ENCODE measurements at regions not wholly inside any gene's neighbourhood (a gene's known extent, or its start where the extent isn't known, plus 50 kb on each side); places are given as distances from the start of the nearest gene placed in this dataset.

DNA sequence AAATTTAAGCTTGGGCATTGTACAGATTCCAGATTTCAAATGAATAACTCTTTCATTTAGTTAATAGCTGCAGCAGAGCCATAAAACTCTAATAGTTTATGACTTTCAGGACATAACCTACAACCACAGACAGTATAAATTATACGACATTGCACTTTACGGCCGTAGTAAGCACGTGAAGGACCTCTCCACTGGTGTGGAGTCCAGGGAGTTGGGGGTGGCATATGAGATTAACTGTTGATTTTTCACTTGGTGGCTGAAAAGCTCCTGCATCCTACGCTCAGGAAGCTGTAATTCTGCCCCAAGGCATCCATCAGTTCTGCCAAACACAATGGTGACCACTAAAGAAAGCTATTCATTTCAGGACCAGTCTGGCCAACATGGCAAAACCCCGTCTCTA lies 376.2 kb downstream of the SOX11 start:
- DNase-seq (ENCODE audit: low read depth): no peak

DNA sequence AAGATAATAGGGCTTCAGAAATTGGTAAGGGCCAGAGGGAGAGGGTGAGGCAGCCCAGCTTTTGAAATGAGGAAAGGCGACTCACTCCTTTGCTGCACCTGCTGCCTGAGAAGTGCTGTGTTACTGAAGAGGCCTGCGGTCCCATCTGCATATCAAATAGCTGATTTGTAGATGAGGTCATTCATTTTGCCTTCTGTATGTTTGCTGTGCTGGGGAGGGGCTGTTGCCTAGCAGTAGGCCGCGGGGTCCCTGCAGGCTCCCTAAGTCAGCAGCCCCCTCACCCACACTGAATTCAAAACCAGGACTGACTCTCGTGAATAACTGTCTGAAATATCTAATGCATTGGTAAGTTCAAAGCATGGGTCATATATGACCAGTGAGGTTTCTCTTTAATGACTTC lies 377.2 kb downstream of the SOX11 start:
- no peak for DNase-seq (ENCODE audit: low read depth)

DNA sequence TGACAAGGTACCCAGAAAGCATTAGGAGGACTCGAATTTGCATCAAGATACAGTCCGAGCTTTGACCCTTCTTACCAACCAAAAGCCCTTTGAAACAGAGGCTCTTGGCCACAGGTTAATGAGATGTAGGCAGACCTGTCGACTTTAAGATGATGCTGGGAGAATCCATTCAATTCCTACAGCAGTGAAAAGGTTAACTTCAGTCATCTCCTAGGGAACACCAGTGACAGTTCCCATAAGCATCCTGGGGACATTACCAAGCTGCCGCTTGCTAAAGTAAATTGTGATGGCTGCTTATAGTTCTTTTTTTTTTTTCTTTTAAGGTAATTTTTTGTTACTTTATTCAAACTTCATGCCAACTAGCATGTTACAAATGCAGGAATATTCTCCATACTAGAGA lies 379.3 kb downstream of the SOX11 start:
- DNase-seq (ENCODE audit: low read depth): no peak

DNA sequence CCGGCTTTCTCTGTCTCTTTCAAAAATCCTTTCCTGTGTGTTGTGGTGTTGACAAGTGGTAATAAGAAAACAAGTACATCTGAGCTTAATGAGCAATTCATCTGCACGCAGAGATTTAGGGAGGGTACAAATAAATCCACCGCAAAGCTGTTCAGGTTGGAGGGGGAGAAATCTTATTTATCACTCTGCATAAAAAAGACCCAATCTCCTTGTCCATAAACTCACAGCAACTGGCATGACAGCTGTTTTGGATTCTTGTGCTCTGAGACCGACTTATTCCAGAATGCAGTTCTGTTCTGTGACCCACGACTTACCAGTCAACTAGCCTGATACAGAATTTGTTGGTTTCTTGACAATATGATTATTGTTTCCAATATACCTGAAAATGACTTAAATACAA lies 380.1 kb downstream of the SOX11 start:
- no peak for DNase-seq (ENCODE audit: low read depth)

DNA sequence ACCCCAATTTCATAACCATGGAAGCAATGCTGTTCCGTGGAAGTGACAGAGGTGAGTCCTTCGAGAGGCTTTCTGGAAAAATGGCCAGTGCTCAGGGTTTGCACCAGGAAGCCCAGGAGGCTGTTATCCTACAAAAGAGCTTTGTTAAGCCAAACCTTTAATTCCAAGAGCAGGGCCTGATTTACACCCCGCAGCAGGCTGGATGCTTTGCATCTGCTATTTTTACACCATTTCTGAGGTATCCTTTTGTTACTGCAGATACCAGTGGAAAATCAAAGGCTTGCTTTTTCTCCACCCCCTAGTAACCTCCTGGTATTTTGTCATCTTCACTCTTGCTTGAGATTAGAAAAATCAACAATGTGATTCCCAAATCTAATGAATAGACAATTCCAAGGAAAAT lies 380.6 kb downstream of the SOX11 start:
- DNase-seq (ENCODE audit: low read depth): no peak

DNA sequence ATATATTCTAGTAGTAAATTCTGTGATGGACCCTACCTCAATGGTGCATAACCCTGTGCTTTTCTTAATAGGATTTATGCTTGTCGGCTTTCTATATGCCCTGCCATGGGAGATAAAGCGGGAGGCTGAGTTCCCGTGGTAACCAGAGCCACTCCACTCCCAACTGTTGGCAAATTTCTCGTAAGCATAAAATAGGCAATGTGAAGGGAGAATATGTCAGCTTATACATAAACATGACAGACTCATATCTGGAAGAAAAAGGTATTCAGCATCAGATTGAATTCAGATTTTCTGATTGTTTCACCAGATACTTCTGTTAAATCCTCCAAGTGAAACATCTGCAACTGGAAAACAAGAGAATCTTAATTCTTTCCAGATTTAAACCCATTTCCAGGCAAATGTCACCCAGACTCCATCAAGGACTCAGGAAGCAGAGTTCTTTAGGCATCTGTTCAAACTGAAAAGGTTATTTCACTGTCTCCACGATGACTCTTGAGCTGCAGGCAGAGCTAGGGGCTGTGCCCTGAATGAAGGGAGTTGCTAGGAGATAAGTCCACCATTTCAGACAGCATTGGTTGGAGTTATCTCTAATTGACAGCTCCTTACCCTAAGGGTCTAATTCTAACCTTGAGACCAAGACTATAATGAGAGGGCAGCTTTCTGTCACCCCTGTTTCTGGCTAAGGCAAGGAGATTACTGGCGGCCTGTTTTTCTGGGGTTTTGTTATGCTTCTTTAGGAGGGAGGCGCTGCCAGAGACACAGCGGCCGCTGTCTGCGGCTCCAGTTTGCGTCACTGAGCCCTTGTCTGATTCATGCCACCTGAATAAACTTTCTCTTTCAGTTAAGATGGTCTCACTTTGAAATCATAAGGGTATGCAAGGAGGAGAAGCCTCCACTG lies 381.3 kb downstream of the SOX11 start:
- no peak for DNase-seq (ENCODE audit: low read depth)

DNA sequence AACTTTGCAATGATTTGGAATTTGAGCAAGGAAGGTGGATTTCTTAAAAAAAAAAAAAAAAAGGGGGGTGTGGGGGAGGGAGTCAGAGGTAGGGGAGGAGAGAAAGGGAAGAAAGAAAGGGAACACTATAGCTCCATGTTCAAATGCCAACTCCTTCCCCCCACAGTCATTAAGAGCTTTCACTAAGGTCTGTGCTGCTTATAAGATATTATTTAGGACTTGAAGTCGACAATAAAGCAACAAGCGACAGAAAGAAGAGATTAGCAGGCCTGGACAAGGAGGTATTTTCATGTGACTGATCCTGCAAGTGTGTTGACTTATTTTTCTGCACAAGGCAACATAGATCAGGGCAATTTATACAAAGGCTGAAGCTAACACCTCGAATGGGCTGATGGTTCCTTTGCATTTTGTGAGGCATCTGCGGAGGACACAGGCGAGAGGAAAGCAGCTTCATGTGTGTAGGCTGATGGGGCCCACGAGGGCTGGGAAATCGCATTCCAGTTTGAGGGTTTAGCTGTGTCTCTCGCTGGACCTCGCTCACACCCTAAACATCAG lies 382.0 kb downstream of the SOX11 start:
- DNase-seq (ENCODE audit: low read depth): no peak

DNA sequence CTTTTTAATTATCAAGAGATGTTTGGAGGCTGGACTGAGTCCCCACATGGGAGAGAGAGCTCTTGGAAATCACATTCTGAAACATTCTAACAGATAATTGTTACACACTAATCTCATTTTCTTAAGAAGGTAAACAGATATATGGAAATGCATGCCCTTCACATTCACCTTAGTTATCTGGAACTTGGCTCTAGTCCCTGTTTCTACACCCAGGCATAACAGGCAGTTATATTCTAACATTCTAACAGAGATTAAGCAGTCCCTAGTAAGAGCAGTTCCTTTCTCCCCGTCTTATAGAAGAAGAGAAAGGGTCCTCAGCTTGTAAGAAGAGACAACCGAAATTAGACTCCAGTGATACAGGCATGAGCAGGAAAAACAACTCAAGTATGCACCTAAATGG lies 385.4 kb downstream of the SOX11 start:
- no peak for DNase-seq (ENCODE audit: low read depth)

DNA sequence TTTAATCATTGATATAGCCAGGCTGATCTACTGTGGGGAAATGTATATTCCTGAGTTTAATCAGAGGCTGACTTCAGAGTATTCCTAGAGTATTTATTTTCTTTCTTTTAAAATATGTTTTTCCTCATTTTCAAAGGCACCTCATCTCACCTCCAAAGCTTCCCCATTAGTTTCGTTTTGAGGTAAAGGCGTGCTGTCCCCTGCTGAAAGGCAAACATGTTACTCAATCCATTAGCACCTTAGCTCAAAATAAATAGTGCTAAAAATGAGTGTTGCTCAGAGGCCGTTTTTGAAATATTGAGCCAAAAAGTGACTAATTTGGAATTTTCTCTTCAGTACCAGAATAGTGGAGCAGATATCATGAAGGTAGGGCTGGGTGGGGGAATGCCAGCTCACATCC lies 386.2 kb downstream of the SOX11 start:
- no peak for DNase-seq (ENCODE audit: low read depth)

DNA sequence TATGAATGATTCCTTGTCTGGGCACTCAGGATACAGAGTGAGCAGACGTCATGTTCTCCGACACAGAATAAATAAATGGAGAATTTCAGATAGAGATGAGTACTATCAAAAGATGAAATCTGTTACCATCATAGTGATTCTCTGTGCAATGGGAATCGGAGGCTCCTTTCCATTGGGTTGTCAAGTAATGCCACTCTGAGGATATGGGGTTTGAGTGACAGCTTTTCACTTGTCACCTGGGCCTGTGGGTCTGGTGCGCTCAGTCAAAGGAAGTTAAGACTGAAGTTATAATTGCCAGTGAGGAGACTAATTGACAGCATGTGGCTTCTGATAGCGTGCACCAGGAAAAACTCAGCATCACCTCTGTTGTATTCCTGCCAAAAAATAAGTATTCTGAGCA lies 387.2 kb downstream of the SOX11 start:
- no peak for DNase-seq (ENCODE audit: low read depth)

DNA sequence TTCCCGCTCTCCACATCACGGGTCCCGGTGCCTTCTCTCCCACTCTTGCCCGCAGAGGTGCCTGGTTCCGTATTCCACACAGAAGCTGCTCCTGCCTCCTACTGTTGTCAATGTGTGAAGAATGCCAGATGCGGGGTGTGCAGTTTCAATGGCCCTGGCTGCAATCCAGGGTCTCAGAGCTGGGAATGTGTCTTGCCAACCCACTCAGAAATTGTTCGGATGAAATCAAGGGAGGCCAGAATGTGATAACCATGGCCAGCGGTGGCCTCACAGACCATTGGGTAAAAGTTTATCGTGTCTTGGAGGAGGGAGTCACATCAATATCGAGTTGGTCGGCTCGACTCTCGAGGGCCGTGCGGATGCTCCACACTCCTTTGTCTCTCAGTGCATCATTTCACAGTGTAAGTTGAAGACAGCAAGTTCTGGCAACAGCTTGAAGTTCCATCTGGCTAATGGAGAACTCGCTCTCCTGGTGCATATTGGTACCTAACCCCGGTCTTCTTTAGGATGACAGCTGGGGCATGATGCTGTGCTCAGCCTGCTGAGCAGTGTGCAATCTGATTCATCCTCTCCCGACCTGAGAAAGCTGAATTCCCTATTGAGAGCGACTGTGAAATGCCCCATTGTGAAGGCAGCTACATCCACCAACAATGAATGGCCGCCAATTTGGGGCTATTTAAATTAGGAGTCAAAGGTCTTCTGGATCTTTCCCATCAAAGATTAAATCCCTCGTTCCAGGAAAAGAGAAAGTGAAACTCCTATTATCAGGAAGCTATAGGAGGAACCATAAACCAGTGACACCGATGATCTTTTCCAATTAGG lies 389.0 kb downstream of the SOX11 start:
- no peak for DNase-seq (ENCODE audit: low read depth)

DNA sequence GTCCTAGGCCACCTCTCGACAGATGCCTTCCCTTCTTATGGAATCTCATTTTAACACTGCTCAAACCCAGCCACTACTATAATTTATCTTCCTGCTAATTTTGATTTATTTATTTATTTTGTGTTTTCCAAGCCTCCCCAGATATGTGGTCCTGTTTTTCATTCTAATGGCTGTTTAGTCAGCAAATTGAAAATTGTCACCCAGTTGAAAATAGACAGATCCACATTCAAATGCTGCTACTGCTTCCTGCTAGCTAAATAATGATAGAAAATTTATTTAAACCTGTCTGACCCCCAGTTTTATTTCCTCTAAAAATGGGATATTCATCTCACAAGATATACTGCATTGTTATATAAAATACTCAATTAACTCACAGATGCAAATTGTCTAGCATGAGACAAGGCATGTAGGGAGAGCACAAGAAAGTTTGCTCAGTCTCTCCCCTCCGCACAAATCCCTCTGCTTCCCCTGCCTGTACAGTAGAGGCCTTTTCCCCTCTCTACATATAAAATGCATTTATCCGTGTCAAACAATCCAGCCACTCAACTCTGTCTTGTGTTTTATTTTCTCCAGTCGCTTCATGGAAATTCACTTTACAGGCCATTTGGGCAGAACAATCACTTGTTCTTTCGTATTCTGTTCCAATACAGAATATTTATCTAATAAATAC lies 389.9 kb downstream of the SOX11 start:
- DNase-seq (ENCODE audit: low read depth): no peak

DNA sequence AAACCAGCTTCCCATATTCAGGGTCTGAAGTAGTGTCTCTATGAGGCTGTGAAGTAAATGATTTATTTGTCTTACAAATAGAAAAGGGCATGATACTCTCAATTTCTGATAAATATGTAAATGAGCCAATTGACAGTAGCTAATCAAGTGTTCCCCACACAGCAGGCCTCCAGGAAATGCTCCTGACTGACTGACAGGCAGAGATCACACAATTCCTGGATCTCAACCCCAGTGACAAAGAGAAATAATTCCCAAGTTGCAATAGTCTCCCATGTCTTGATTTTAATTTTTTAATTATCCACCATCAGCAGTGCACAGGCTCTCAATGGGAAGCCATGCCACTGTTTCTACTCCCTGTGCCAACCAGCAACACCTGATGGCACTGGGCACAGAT lies 390.4 kb downstream of the SOX11 start:
- no peak for DNase-seq (ENCODE audit: low read depth)

DNA sequence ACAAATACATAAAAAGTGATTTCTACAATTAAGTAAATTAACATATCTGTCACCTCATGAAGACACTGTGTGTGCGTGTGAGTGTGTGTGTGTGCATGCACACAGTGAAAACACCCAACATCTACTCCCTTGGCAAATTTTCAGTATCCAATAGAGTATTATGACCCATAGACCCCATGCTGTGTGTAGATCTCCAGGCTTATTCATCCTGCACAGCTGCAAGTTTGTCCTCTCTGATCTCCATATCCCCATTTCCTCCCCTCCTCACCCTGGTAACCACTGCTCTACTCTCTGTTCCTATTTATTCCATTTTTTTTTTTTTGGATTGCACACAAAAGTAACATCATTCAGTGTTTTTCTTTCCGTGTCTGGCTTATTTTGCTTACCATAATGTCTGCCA lies 391.0 kb downstream of the SOX11 start:
- DNase-seq (ENCODE audit: low read depth): no peak

DNA sequence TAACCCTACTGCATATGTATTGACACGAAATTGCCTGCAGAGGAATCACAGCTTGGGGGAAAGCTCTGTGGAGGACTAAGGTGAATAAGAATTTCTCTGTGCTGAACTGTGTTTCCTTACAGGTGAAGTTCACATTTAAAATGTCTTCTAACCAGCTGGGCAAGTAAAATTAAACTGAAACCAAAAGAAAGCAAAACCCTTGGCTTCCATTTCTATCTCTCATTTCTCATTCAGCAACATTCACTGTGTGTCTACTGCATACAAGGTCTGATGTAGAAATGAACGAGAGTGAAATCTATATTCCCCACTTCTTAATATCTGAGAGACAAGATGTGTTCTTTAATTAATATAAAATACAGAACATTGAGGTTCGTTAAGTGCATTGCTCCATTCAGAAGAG lies 397.3 kb downstream of the SOX11 start:
- no peak for DNase-seq (ENCODE audit: low read depth)

DNA sequence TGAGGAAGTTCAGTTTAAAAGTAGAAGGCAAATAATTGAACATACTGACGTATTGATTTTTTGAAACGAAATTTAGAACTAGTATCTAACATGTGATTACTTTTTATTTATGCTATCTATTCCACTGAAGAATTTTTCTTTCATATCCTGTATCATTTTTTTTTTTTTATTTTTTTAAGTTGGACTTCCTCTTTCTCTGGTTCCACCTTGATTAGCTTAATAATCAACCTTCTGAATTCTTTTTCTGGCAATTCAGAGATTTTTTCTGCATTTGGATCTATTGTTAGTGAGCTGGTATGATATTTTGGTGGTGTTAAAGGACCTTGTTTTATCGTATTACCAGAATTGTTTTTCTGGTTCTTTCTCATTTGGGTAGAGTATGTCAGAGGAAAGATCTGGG lies 411.2 kb downstream of the SOX11 start:
- no peak for DNase-seq (ENCODE audit: low read depth)

DNA sequence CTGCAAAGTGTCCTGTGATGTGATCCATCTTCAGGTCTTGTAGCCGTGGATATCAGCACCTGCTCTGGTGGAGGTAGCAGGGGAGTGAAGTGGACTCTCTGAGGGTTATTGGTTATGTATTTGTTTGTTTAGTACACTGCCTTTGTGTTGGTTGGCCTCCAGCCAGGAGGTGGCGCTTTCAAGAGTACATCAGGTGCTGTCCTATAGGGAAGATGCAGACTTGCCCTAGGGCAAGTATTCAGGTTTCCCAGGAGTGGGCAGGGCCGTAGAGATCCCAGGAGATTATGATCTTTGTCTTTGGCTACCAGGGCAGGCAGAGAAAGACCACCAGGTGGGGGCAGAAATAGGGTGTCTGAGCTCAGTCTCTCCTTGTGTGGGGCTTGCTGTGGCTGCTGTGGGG lies 411.8 kb downstream of the SOX11 start:
- DNase-seq (ENCODE audit: low read depth): no peak

DNA sequence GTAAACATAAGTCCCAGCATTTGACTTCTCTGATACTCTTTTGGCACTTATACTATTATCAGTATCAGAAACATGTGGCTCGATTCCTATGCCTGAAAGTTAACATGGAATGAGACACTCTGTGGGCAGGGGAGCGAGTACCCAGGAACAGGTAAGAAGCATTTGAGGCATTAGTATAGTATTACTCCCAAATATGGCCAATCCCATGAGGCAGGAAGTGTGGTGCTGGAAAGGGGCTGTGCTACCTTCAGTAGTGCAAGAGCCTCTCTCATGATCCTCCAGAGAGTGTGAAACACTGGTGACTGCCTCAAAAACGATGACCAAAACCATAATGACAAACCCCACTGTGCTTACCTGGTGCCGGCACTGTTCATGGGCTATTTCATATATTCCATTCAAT lies 415.1 kb downstream of the SOX11 start:
- DNase-seq (ENCODE audit: low read depth): no peak

DNA sequence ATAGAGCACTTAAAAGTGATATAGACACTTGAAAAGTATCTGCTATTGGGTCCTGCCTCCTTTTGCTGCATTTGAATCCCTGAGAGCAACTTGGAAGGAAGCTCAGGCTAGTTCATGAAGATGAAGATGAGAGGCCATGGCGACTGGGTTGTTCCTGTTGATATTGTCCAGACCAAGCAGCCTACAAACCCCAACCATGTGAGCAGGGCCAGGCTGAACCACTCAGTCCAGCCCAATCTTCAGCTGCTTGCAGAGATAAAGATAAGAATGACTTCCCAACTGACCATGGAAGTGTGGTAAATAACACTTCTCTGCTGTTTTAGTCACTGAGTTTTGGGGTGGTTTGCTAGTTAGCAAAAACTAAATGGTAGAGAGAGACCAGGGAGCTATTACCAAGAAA lies 417.6 kb downstream of the SOX11 start:
- no peak for DNase-seq (ENCODE audit: low read depth)

DNA sequence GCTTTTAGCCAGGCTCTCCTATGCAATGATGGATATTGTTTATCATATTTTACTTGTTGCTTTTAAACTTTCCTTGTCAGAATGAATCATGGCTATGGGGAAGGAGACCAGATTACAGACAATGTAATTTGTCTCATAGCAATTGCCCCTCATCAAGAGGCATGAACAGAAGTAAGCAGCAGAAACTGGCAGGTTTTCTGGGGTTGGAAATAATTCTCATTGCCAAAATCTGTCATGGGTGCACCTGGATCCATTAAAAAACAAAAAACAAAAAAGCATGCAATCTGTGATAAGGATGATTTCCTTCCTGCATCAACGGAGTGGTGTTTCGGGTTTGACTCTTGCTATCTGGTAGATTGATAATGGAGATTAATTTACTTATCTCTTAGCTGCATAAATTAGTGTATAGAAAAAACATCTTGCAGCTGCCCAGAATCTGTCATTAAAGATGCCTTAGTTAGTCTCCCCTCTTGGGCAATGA lies 419.6 kb downstream of the SOX11 start:
- no peak for DNase-seq (ENCODE audit: low read depth)

DNA sequence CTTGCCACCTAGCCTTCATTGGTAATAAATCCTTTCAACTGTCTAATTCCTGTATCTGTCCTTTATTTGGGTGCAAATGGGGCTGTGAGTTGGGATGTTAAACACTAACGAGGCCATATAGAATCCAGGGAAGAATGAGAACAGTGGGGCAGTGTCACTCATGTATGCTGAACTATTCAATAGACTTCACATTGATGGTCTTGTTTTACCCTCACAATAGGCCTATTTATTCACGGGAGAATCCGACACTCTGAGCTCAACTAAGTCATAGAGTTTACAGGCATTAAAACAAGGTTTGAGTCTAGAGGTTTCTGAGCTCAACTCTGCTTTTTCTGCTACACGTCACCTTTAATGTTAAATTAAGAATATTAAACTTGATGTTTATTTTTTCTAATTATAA lies 421.6 kb downstream of the SOX11 start:
- DNase-seq (ENCODE audit: low read depth): no peak

DNA sequence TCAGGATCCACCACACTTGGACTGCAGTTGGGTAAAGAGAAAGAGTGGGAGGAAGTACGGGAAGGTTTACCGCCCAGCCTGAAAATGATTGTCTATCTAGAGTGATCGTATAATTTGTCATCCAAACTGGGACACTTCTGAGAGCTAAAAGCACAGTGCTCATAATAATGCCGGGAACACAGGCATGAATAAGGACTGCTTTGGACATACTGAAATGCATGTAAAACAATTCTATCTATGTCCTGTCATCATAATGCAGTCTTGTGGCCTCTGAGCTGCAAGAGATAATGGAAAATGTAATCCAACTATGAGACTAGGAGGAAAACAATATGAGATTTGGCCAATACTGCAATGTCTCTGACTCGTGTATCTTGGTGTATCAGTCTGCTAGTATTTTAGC lies 435.5 kb downstream of the SOX11 start:
- no peak for DNase-seq (ENCODE audit: low read depth)

Data from activated T-helper 1 cell treated with Interleukin-2 at 50 U/mL for 16 hours (primary cell).